HG02642 (cell line): ENCODE measurements at regions not wholly inside any gene's neighbourhood (a gene's known extent, or its start where the extent isn't known, plus 50 kb on each side); places are given as distances from the start of the nearest gene placed in this dataset.

Source experiments
- ATAC-seq: cut with Tn5 transposase; IDR thresholded peaks from one replicate; pipeline ENCODE4 v1.9.1; 2021; ENCODE audit warnings: mild to moderate bottlenecking; ENCODE audit not compliant: unreplicated experiment, poor library complexity

- ATAC-seq, result no peak
Observed at GRCh38 chr13:106310291-106310865, 225.1 kb downstream of the EFNB2 start.

GRCh38 chr13:106306748-106307277, 228.6 kb downstream of the EFNB2 start:
- no peak for ATAC-seq

- no peak for ATAC-seq
Observed at GRCh38 chr13:106302843-106303242, 232.6 kb downstream of the EFNB2 start.

- no peak for ATAC-seq
Observed at GRCh38 chr13:106302011-106302410, 233.5 kb downstream of the EFNB2 start.

GRCh38 chr13:106299621-106300020, 235.8 kb downstream of the EFNB2 start:
- no peak for ATAC-seq

GRCh38 chr13:106297283-106297682, 238.2 kb downstream of the EFNB2 start:
- no peak for ATAC-seq

- ATAC-seq, result no peak
Observed at GRCh38 chr13:106296723-106297122, 238.7 kb downstream of the EFNB2 start.

GRCh38 chr13:106295971-106296370, 239.5 kb downstream of the EFNB2 start:
- ATAC-seq, result no peak

GRCh38 chr13:106291006-106291405, 244.5 kb downstream of the EFNB2 start:
- no peak for ATAC-seq

GRCh38 chr13:106287351-106287750, 248.1 kb downstream of the EFNB2 start:
- no peak for ATAC-seq

- no peak for ATAC-seq
Observed at GRCh38 chr13:106286811-106287210, 248.7 kb downstream of the EFNB2 start.

GRCh38 chr13:106284358-106284757, 251.1 kb downstream of the EFNB2 start:
- no peak for ATAC-seq

GRCh38 chr13:106281426-106281825, 254.0 kb downstream of the EFNB2 start:
- no peak for ATAC-seq

GRCh38 chr13:106277484-106278154, 257.8 kb downstream of the EFNB2 start:
- no peak for ATAC-seq

GRCh38 chr13:106276876-106277275, 258.6 kb downstream of the EFNB2 start:
- ATAC-seq, result no peak

GRCh38 chr13:106275446-106276032, 259.9 kb downstream of the EFNB2 start:
- ATAC-seq, result no peak

GRCh38 chr13:106274551-106275203, 260.8 kb downstream of the EFNB2 start:
- no peak for ATAC-seq

- ATAC-seq, result no peak
Observed at GRCh38 chr13:106263801-106264200, 271.7 kb downstream of the EFNB2 start.

- ATAC-seq, result no peak
Observed at GRCh38 chr13:106262886-106263285, 272.6 kb downstream of the EFNB2 start.

- no peak for ATAC-seq
Observed at GRCh38 chr13:106261450-106261849, 274.0 kb downstream of the EFNB2 start.

- no peak for ATAC-seq
Observed at GRCh38 chr13:106260352-106260751, 275.1 kb downstream of the EFNB2 start.
